Stimulated activated CD4-positive, alpha-beta T cell treated with anti-CD3 and anti-CD28 coated beads, Interleukin-12 subunit alpha, Interleukin-12 subunit beta, amount 100 ng/mL, for 24 hours (primary cell): ENCODE measurements at regions not wholly inside any gene's neighbourhood (a gene's known extent, or its start where the extent isn't known, plus 50 kb on each side); places are given as distances from the start of the nearest gene placed in this dataset.
"Not testable (repeated sequence)": the region's sequence is repeated elsewhere in the genome, so short reads cannot be mapped to it uniquely, and the experiment has no call there.

Experiments
- DNase-seq, 2 experiments: peaks; one replicate each; pipeline ENCODE4 v3.0.0-alpha.2; 2020; ENCODE audit warnings: low read depth in 2 of 2

- DNase-seq, result no peak
These were observed 477.5 kb upstream of the MEIS1 start for GRCh38 chr2:65957454-65957853.

DNA sequence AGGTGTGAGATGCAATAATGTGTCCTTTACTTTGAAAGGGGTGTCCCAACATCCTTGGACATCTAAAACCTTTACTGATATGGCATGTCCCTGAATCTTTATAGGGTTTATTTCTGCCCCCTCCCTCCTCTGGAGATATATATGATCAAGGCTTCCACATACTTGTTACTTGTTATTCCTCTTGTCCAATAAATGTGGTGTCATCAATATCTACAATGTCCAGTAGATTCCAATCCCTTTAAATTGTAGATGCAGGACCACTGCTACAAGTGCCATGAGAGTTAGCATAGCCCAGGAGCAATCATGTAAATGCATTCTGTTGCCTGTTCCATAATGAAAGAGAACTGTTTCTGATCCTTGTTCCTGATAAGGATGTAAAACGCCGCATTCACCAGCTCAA lies 479.7 kb upstream of the MEIS1 start:
- DNase-seq, result no peak

- DNase-seq, result no peak
These were observed 481.8 kb upstream of the MEIS1 start for GRCh38 chr2:65952966-65953761.

GRCh38 chr2:65944213-65944612 lies 490.7 kb upstream of the MEIS1 start:
- DNase-seq, result no peak

DNA sequence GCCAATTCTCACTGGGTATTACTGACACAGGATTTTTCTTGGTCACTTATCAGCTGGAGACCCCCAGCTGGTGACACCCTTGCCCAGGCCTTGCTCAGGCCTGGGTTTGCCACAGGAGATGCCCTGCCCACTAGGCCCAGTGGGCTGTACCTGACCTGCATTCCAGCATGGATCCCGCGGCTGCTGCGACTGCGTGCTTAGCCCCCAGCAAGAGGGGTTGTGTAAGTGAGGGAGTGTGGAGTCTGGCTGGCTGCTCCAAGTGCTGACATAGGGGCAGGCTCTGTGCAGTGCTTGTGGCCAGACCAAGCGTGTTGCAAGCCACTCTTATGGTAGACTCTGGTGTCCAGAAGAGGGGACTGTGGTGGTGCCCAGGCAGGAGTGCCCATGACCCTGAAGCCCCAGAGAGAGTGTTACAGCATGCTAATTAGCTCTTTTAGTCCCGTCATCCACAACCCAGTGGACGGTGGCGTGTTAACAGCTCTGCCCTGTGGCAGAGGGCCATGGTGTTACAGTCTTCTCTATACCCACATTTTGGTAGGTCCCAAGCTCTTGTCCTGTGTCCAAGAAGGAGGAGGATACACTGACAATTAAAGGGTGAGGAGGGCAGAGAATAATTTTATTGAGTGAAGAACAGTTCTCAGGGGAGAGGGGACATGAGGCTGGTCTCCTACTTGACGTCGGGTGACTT lies 491.7 kb upstream of the MEIS1 start:
- no peak for DNase-seq

DNA sequence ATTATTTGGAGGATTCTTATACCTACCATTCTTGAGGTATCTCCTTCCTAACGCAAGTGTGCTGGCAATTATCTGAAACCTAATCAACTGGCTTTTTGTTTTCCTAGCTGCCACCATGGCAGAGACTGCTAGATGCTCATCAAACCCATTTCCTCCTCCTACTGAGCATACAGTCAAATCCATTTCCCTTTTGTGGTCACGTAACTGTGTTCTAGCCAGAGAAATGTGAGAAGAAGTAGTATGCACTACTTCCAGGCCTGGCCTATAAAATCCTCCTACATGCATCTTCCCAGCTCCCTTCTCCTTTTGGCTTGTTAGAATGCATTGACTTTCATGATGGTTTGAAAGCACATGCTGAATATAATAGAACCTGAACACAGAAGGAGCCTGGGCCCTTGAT lies 494.1 kb upstream of the MEIS1 start:
- DNase-seq, result no peak

GRCh38 chr2:65939687-65940086 lies 495.2 kb upstream of the MEIS1 start:
- no peak for DNase-seq

- no peak for DNase-seq
These were observed 497.4 kb upstream of the MEIS1 start for GRCh38 chr2:65937379-65938160.

DNA sequence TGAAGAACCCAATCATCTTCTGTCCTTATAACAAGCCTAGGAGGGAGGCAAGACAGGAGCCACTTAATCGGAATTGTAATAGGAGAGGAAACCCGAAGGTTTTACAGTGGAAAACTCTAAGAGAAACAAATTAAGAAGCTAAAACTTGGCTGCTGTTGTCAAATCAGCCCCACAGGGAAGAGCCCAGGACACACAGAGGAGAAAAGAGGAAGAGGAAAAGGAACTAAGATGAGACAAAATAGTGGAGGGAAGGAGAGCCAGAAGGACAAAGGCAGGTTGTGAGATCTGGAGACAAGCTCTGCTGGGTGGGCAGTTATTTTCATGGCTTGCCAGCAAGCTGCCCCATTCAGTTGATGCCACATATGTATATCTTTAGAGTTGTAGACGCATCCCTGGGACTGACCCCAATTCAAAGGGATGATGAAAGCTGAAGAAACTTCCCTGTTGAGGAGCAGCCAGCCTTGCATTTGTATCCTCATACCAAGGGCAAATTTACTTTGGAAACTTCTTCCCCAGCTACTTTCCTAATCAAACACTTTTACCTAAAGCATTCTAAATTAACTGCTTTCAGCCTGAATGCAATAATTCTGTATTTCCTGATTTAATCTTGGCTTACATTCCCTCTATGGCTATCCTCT lies 499.8 kb upstream of the MEIS1 start:
- DNase-seq, result no peak

DNA sequence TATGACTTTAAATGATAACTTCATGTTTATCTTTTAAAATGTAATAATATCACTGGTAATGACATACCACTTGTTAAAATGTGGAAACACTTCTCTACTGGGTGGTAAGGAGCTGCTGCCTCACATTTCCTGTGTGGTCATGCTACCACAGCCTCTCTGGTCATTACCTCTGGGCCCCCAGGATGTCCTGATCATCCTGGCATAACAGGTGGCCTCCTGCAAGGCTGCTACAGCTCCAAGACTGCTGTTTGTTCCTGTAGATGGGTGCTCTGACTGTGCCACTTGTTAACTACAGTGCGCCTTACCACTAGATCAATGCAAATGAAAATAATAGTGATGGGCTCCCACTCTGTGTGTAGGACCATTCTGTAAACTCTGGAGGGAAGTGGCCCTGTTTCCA lies 500.2 kb upstream of the SPRED2 start:
- no peak for DNase-seq

- DNase-seq, result no peak
These were observed 498.7 kb upstream of the SPRED2 start for GRCh38 chr2:65931056-65931455.

DNA sequence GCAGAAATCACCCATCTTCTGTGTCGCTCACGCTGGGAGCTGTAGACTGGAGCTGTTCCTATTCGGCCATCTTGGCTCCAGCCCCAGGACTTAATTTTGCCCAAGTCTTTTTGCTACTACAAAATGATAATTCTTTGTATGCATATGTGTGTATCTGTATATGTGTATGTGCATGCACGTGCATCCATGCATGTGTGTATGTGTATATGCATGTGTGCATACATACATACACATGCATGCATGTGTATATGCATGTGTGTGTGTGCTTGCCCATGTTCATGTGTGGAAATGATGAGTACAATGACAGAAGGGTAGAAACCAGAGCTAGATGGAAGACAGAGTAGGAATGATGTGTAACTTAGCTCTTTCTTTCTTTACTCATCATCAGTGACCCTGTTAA lies 497.9 kb upstream of the SPRED2 start:
- DNase-seq, result no peak

DNA sequence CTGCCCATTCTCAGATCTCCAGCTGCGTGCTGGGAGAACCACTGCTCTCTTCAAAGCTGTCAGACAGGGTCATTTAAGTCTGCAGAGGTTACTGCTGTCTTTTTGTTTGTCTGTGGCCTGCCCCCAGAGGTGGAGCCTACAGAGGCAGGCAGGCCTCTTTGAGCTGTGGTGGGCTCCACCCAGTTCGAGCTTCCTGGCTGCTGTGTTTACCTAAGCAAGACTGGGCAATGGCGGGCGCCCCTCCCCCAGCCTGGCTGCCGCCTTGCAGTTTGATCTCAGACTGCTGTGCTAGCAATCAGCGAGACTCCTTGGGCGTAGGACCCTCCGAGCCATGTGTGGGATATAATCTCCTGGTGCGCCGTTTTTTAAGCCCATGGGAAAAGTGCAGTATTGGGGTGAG lies 497.3 kb upstream of the SPRED2 start:
- DNase-seq, result not testable (repeated sequence)

DNA sequence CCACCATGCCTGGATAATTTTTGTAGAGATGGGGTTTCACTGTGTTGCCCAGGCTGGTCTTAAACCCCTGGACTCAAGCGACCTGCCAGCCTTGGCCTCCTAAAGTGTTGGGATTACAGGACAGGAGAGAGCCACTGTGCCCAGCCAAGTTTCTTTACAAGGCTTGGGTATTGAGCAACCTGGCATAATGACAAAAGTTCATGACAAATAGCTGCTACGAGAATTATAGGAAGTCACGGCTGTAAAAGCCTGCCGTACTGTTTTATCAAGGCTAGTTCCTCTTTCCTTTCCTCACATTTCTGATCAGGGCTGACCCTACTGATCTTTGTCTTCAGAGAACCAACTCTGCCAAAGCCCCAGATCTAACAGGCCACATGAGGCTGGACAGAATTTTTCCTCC lies 490.4 kb upstream of the SPRED2 start:
- no peak for DNase-seq

GRCh38 chr2:65922030-65922429 lies 489.6 kb upstream of the SPRED2 start:
- no peak for DNase-seq

- DNase-seq, result no peak
These were observed 488.7 kb upstream of the SPRED2 start for GRCh38 chr2:65921116-65921515.

DNA sequence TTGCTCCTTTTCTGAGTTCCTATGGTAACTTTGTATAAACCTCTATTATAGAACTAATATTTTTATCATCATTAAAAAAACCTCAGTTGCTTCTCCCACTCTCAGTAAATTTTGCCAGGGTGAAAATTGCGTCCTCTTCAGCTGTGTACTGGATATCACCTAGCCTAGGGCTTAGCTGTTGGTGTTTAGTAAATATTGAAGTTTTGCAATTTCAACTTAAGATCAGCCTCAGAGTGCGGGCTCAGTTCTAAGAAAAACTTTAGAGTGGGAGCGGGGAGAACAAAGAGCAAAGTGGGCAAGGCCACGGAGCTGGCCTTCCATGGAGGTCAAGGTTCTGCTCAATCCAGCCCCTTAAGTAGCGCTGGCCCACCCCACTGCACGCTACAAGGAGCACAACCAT lies 488.3 kb upstream of the SPRED2 start:
- DNase-seq, result no peak

GRCh38 chr2:65919550-65920188 lies 487.3 kb upstream of the SPRED2 start:
- DNase-seq, result no peak

DNA sequence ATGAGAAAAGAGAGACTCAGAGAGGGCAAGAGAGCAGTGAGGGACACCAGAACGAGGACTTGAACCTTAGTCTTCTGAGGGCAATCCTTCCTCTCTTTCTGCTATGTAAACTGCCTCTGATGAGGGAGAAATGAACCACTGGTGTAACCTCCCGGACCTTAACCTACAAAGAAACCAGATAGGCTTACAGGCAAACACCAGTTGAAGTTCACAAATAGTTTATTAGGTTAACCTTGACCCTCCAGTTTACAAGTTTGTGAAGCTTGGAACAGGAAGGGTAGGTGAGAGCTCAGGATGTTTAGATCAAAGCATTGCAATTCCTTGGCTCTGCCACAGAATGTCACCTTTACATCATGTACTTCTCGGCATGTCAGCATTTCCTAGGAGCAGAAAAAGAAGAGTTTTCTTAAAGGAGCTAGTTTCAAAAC lies 486.4 kb upstream of the SPRED2 start:
- DNase-seq, result no peak

- no peak for DNase-seq
These were observed 485.6 kb upstream of the SPRED2 start for GRCh38 chr2:65917986-65918385.

GRCh38 chr2:65916785-65917295 lies 484.4 kb upstream of the SPRED2 start:
- DNase-seq, result no peak
